ENCODE measurements at regions not wholly inside any gene's neighbourhood (a gene's known extent, or its start where the extent isn't known, plus 50 kb on each side); places are given as distances from the start of the nearest gene placed in this dataset.
"Not testable (repeated sequence)": the region's sequence is repeated elsewhere in the genome, so short reads cannot be mapped to it uniquely, and the experiment has no call there.

GRCh38 chr1:73197972-73198371, 915.6 kb upstream of the NEGR1 start:
- TF ChIP-seq CTCF (IDR thresholded peaks at IDR 0.05; ENCODE audit: low read depth, low read length): no peak
- no peak for DNase-seq (ENCODE audit: low read depth, low spot score)
- H3K4me3 ChIP-seq (ENCODE audit: low read depth, low read length): no peak overlapping the region
- in situ Hi-C loops (cut with HindIII; ENCODE audit: low sequenced_read_pairs): no loop called here

DNA sequence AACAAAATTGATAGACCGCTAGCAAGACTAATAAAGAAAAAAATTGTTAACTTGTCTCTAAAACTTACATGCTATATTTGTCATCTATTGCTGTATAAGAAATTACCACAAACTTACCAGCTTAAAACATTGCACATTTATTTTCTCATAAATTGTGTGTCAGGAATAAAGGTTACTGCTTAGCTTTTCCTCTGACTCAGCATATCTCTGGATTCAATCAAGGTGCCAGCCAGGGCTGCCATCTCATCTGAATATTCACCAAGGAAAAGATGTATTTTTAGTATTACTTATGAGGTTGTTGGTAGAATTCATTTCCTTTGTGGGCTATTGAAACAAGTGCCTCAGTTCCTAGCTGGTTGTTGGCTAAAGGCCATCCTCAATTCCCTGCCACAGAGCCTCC, 912.6 kb upstream of the NEGR1 start:
- in situ Hi-C loops (cut with HindIII; ENCODE audit: low sequenced_read_pairs): no loop called here
- DNase-seq (ENCODE audit: low read depth, low spot score): no peak
- no peak overlapping the region for H3K4me3 ChIP-seq (ENCODE audit: low read depth, low read length)
- no peak for TF ChIP-seq CTCF (IDR thresholded peaks at IDR 0.05; ENCODE audit: low read depth, low read length)

GRCh38 chr1:73183581-73183980, 901.2 kb upstream of the NEGR1 start:
- in situ Hi-C loops (cut with HindIII; ENCODE audit: low sequenced_read_pairs); DNase-seq (ENCODE audit: low read depth, low spot score); H3K4me3 ChIP-seq (ENCODE audit: low read depth, low read length): not testable (repeated sequence)

DNA sequence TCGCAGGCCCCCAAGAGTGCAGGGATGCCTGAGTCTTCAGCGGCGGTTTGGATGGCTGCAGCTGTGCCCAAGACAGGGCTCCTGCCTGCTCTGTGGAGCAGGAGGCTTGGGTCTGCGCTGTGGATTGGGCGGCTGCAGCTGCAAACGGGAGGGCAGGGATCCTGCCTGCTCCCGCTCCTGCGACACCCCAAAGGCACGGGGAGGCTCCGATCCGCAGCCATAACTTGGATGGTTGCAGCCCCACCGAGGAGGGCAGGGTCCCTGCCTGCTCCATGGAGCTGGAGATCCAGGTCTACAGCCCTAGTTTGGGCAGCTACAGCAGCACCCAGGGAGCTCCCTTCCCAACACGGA, 898.8 kb upstream of the NEGR1 start:
- TF ChIP-seq CTCF (IDR thresholded peaks at IDR 0.05; ENCODE audit: low read depth, low read length): no peak
- in situ Hi-C loops (cut with HindIII; ENCODE audit: low sequenced_read_pairs): no loop called here
- no peak for DNase-seq (ENCODE audit: low read depth, low spot score)
- H3K4me3 ChIP-seq (ENCODE audit: low read depth, low read length): no peak overlapping the region

DNA sequence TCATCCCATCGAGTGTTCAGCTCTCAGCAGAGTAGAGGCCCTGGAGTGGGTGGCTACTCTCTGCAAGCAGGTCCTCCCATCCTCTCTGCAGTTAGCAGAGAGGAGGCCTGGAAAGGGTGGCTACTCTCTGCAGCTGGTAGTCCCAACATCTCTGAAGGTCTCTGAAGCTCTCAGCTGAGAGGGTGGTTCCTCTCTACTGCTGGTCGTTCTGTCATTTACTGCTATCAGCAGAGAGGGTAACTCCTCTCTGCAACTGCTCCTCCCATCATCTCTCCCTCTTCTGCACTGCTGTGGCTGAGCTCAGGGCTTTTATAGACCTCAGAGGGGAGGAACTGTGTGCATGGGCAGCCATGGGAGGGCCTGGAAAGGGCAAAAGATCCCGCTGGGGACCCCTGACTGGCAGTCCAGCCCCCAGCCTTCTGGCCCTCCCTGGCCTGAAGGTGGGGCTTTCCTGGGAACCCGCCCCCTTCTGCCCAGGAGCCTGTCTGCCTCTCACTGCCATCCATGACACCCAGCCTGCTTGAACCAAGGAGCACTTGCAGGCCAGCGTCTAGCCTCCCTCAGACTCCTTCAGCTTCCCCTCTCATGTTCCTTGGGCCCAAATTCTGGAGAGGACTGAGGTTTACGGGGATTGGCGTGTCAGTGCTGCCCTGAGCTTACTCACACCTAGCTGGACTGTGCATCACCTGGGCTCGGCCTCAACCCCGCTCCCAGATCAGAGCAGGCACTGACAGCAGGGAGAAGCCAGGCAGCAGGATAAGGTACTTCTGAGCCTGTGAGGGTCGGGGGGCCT, 898.3 kb upstream of the NEGR1 start:
- in situ Hi-C loops (cut with HindIII; ENCODE audit: low sequenced_read_pairs): no loop called here
- TF ChIP-seq CTCF (IDR thresholded peaks at IDR 0.05; ENCODE audit: low read depth, low read length): no peak
- DNase-seq (ENCODE audit: low read depth, low spot score): no peak
- H3K4me3 ChIP-seq (ENCODE audit: low read depth, low read length): no peak overlapping the region

- in situ Hi-C loops (cut with HindIII; ENCODE audit: low sequenced_read_pairs): no loop called here
- no peak for TF ChIP-seq CTCF (IDR thresholded peaks at IDR 0.05; ENCODE audit: low read depth, low read length)
- DNase-seq (ENCODE audit: low read depth, low spot score): no peak
- no peak overlapping the region for H3K4me3 ChIP-seq (ENCODE audit: low read depth, low read length)
Observed at GRCh38 chr1:73176902-73177301, 894.6 kb upstream of the NEGR1 start.

- no peak overlapping the region for H3K4me3 ChIP-seq (ENCODE audit: low read depth, low read length)
- TF ChIP-seq CTCF (IDR thresholded peaks at IDR 0.05; ENCODE audit: low read depth, low read length): no peak
- in situ Hi-C loops (cut with HindIII; ENCODE audit: low sequenced_read_pairs): no loop called here
- no peak for DNase-seq (ENCODE audit: low read depth, low spot score)
Observed at GRCh38 chr1:73167009-73167657, 884.8 kb upstream of the NEGR1 start.
